ENCODE measurements at regions not wholly inside any gene's neighbourhood (a gene's known extent, or its start where the extent isn't known, plus 50 kb on each side); places are given as distances from the start of the nearest gene placed in this dataset.

DNA sequence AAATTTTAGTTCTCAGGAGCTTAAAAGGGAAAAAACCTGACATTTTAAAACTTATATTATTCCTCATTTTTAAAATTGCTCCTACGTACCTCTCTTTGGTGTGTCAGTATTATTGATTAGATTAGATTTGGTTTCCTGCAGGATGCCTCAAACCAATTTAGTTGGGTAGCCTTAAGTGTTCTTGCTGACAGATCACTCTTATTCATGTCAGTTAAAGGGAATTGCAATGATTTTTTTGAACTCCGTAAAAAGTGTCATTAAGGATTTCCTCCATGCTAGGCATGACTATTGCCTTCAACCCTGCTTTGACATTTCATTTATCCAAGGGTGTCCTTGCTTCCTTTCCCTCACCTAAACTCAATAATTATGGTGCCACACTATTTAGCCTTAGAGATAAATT lies 149.0 kb upstream of the CDH7 start:
- TF ChIP-seq EZH2 (IDR thresholded peaks at IDR 0.05; ENCODE audit: borderline replicate concordance) (no peak), EZH2phosphoT487 (IDR thresholded peaks at IDR 0.05; ENCODE audit: low read depth, severe bottlenecking, unreplicated experiment) (no peak)
- TF ChIP-seq, protein P1, sequence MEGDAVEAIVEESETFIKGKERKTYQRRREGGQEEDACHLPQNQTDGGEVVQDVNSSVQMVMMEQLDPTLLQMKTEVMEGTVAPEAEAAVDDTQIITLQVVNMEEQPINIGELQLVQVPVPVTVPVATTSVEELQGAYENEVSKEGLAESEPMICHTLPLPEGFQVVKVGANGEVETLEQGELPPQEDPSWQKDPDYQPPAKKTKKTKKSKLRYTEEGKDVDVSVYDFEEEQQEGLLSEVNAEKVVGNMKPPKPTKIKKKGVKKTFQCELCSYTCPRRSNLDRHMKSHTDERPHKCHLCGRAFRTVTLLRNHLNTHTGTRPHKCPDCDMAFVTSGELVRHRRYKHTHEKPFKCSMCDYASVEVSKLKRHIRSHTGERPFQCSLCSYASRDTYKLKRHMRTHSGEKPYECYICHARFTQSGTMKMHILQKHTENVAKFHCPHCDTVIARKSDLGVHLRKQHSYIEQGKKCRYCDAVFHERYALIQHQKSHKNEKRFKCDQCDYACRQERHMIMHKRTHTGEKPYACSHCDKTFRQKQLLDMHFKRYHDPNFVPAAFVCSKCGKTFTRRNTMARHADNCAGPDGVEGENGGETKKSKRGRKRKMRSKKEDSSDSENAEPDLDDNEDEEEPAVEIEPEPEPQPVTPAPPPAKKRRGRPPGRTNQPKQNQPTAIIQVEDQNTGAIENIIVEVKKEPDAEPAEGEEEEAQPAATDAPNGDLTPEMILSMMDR (IDR thresholded peaks at IDR 0.05; ENCODE audit: poor library complexity): no peak

Measured in hepatocyte (in vitro differentiated cells).